CD14-positive monocyte (primary cell): ENCODE measurements at regions not wholly inside any gene's neighbourhood (a gene's known extent, or its start where the extent isn't known, plus 50 kb on each side); places are given as distances from the start of the nearest gene placed in this dataset.

Experiments used
- DNase-seq, 3 donors: peaks; one replicate each; pipeline ENCODE4 v3.0.0-alpha.2; 2011 to 2022
- H2AFZ ChIP-seq: 2 replicates; pipeline ENCODE4 v1.6.0; 2012; ENCODE audit warnings: mild to moderate bottlenecking, low read depth, low read length, inconsistent platforms; ENCODE audit not compliant: insufficient read depth, poor library complexity, severe bottlenecking
- H3K27ac ChIP-seq, 2 donors: 1 replicate in 1 of 2; 2 replicates in 1 of 2; pipeline ENCODE4 v1.5.1; 2012 to 2013; ENCODE audit warnings: low read length in 2 of 2, control low read depth in 1 of 2, inconsistent platforms in 1 of 2, low read depth in 1 of 2, mild to moderate bottlenecking in 1 of 2
- H3K27me3 ChIP-seq, 2 donors: one replicate each; pipeline versions ENCODE4 v1.6.0 to v1.6.1; 2011 to 2013; ENCODE audit warnings: low read length in 2 of 2; ENCODE audit not compliant: control insufficient read depth in 2 of 2, insufficient read depth in 2 of 2
- H3K36me3 ChIP-seq, 2 donors: replicated peaks in 1 of 2; 1 replicate in 1 of 2; 2 replicates in 1 of 2; pipeline versions ENCODE4 v1.5.1 to v1.6.1; 2012 to 2013; ENCODE audit warnings: low read length in 2 of 2, control low read depth in 1 of 2, inconsistent platforms in 1 of 2, mild to moderate bottlenecking in 1 of 2; ENCODE audit not compliant: insufficient read depth in 2 of 2, control insufficient read depth in 1 of 2
- H3K4me1 ChIP-seq, 2 donors: 1 replicate in 1 of 2; 2 replicates in 1 of 2; pipeline versions ENCODE4 v1.5.1 to v1.6.1; 2012 to 2013; ENCODE audit warnings: low read length in 2 of 2, control low read depth in 1 of 2, inconsistent platforms in 1 of 2, mild to moderate bottlenecking in 1 of 2, moderate library complexity in 1 of 2; ENCODE audit not compliant: insufficient read depth in 2 of 2, control insufficient read depth in 1 of 2
- H3K4me2 ChIP-seq: replicated peaks from 2 replicates; pipeline ENCODE3; 2012; ENCODE audit warnings: low read length, moderate library complexity, mild to moderate bottlenecking; ENCODE audit not compliant: poor library complexity, severe bottlenecking; ENCODE audit errors: extremely low read depth
- H3K4me3 ChIP-seq, 3 experiments: fragments of 200-600 bp in 1 of 3; sonication (generic) in 1 of 3; replicated peaks in 1 of 3; 1 replicate in 2 of 3; 2 replicates in 1 of 3; pipeline ENCODE4 v1.5.1; 2011 to 2013; ENCODE audit warnings: low read length in 3 of 3, mild to moderate bottlenecking in 3 of 3, control low read depth in 2 of 3, low read depth in 2 of 3, inconsistent platforms in 1 of 3, moderate library complexity in 1 of 3
- H3K79me2 ChIP-seq: 2 replicates; pipeline ENCODE4 v1.6.0; 2012; ENCODE audit warnings: mild to moderate bottlenecking, control low read depth, inconsistent platforms, low read length, moderate library complexity; ENCODE audit not compliant: insufficient read depth
- H3K9ac ChIP-seq: 2 replicates; pipeline ENCODE4 v1.6.0; 2017; ENCODE audit warnings: low read length, mild to moderate bottlenecking; ENCODE audit not compliant: insufficient read depth, poor library complexity, severe bottlenecking
- H3K9me3 ChIP-seq, 2 donors: replicated peaks in 1 of 2; 1 replicate in 1 of 2; 2 replicates in 1 of 2; pipeline versions ENCODE4 v1.5.1 to v1.6.1; 2012 to 2013; ENCODE audit warnings: low read length in 2 of 2, control low read depth in 1 of 2; ENCODE audit not compliant: control insufficient read depth in 1 of 2, insufficient read depth in 1 of 2
- H4K20me1 ChIP-seq: 2 replicates; pipeline ENCODE4 v1.6.0; 2012; ENCODE audit warnings: mild to moderate bottlenecking, low read length, control low read depth, moderate library complexity; ENCODE audit not compliant: insufficient read depth
- H3K27ac Mint-ChIP-seq, 7 donors: one replicate each; pipeline ENCODE4 v1.8.0; 2020; ENCODE audit warnings: mild to moderate bottlenecking in 7 of 7, mixed read lengths in 7 of 7, moderate library complexity in 6 of 7, inconsistent platforms in 2 of 7
- H3K27me3 Mint-ChIP-seq, 3 donors: one replicate each; pipeline ENCODE4 v1.8.0; 2021 to 2022; ENCODE audit warnings: low read depth in 3 of 3, mild to moderate bottlenecking in 3 of 3, mixed read lengths in 3 of 3, moderate library complexity in 3 of 3, inconsistent platforms in 1 of 3
- H3K36me3 Mint-ChIP-seq, 2 donors: one replicate each; pipeline ENCODE4 v1.8.0; 2020; ENCODE audit warnings: mixed read lengths in 2 of 2, inconsistent platforms in 1 of 2, mild to moderate bottlenecking in 1 of 2
- H3K4me1 Mint-ChIP-seq: one replicate; pipeline ENCODE4 v1.8.0; 2020; ENCODE audit warnings: mild to moderate bottlenecking, mixed read lengths
- H3K4me3 Mint-ChIP-seq, 2 donors: one replicate each; pipeline ENCODE4 v1.8.0; 2020; ENCODE audit warnings: mild to moderate bottlenecking in 2 of 2, mixed read lengths in 2 of 2, moderate library complexity in 1 of 2
- H3K9me3 Mint-ChIP-seq, 7 donors: one replicate each; pipeline ENCODE4 v1.8.0; 2020 to 2022; ENCODE audit warnings: mixed read lengths in 7 of 7, mild to moderate bottlenecking in 6 of 7, moderate library complexity in 6 of 7, inconsistent platforms in 2 of 7
- CTCF ChIP-seq: fragments of 200-600 bp; IDR thresholded peaks from one replicate; pipeline ENCODE4 v1.8.0; 2022; ENCODE audit warnings: antibody characterized with exemption, mild to moderate bottlenecking
- WGBS: methylation state at CpG from one replicate; pipeline ENCODE4 v1.1.5; 2013; ENCODE audit warnings: missing lambda C conversion rate; ENCODE audit not compliant: insufficient coverage; 5-methylcytosine and 5-hydroxymethylcytosine counted together
- intact Hi-C, 2 donors: fragments of 100-400 bp; cut with micrococcal nuclease; formaldehyde crosslinking; loops; one replicate each; pipeline versions ENCODE4 v1.15.0 to v1.15.1; 2023

- Mint-ChIP-seq H3K27me3 (peaks cover 0 to 1% (median 0%) of the 10 kb centered on the region in 3 donors), H3K27ac (no peak overlapping the region), H3K9me3 (peaks cover 0 to 5% (median 0%) of the 10 kb centered on the region in 7 donors), H3K36me3 (no peaks in the 10 kb centered on the region), H3K4me3 (no peak overlapping the region), H3K4me1 (no peaks in the 10 kb centered on the region)
- Histone ChIP-seq H3K4me1 (no peaks in the 10 kb centered on the region), H3K4me3 (no peak overlapping the region), H2AFZ (no peak overlapping the region), H4K20me1 (no peaks in the 10 kb centered on the region), H3K36me3 (no peaks in the 10 kb centered on the region), H3K9ac (no peak overlapping the region), H3K4me2 (no peak overlapping the region), H3K9me3 (no peaks in the 10 kb centered on the region), H3K27me3 (no peaks in the 10 kb centered on the region), H3K27ac (no peak overlapping the region), H3K79me2 (no peaks in the 10 kb centered on the region)
- intact Hi-C loops = no loop called here
- no peak for TF ChIP-seq CTCF
- no peak for DNase-seq
- no CpG with 5 or more reads among the region's 4 CpGs for WGBS
Measured at GRCh38 chr14:42192738-42193653, 586.3 kb downstream of the LRFN5 start.

- no peak for TF ChIP-seq CTCF
- Mint-ChIP-seq H3K4me1 (peaks cover 2% of the 10 kb centered on the region), H3K27me3 (peaks cover 0 to 1% (median 0%) of the 10 kb centered on the region in 3 donors), H3K4me3 (no peak overlapping the region), H3K36me3 (no peaks in the 10 kb centered on the region), H3K27ac (no peak overlapping the region), H3K9me3 (peaks cover 0 to 5% (median 0%) of the 10 kb centered on the region in 7 donors)
- Histone ChIP-seq H3K4me1 (peaks cover 0 to 3% of the 10 kb centered on the region in 2 donors), H3K36me3 (no peaks in the 10 kb centered on the region), H3K9ac (no peak overlapping the region), H3K4me2 (no peak overlapping the region), H4K20me1 (no peaks in the 10 kb centered on the region), H2AFZ (no peak overlapping the region), H3K27ac (no peak overlapping the region), H3K79me2 (no peaks in the 10 kb centered on the region), H3K27me3 (no peaks in the 10 kb centered on the region), H3K4me3 (no peak overlapping the region), H3K9me3 (no peaks in the 10 kb centered on the region)
- DNase-seq = no peak
- intact Hi-C loops = no loop called here
- WGBS = no CpG with 5 or more reads among the region's 1 CpG
Measured at GRCh38 chr14:42190744-42191143, 584.1 kb downstream of the LRFN5 start.
